ENCODE measurements at regions not wholly inside any gene's neighbourhood (a gene's known extent, or its start where the extent isn't known, plus 50 kb on each side); places are given as distances from the start of the nearest gene placed in this dataset.
"Not testable (repeated sequence)": the region's sequence is repeated elsewhere in the genome, so short reads cannot be mapped to it uniquely, and the experiment has no call there.

GRCh38 chr16:22572331-22573224, 61.9 kb downstream of the NPIPB5 start:
- DNase-seq = peak; percentile 43
- not testable (repeated sequence) for H3K9me2 ChIP-seq (replicated peaks; ENCODE audit: insufficient read depth, low read length); H3K4me3 ChIP-seq (ENCODE audit: low read length); H3K4me2 ChIP-seq (ENCODE audit: low read depth, low read length, poor library complexity, severe bottlenecking); H3K27ac ChIP-seq (ENCODE audit: low read length); H3K9me3 ChIP-seq (ENCODE audit: low read length); H3K9ac ChIP-seq (ENCODE audit: low read length); H3K4me1 ChIP-seq (ENCODE audit: low read length); H3K36me3 ChIP-seq (ENCODE audit: insufficient read depth, low read length); H3K79me2 ChIP-seq (ENCODE audit: low read length); H2AFZ ChIP-seq (ENCODE audit: low read length); H3K27me3 ChIP-seq (ENCODE audit: low read length); H4K20me1 ChIP-seq (ENCODE audit: insufficient read depth, low read depth, low read length)

- not testable (repeated sequence) for H3K27me3 ChIP-seq (ENCODE audit: low read length); H3K9me2 ChIP-seq (replicated peaks; ENCODE audit: insufficient read depth, low read length); H3K9ac ChIP-seq (ENCODE audit: low read length); H3K9me3 ChIP-seq (ENCODE audit: low read length); H3K36me3 ChIP-seq (ENCODE audit: insufficient read depth, low read length); H3K79me2 ChIP-seq (ENCODE audit: low read length); H3K4me1 ChIP-seq (ENCODE audit: low read length); DNase-seq; H3K4me3 ChIP-seq (ENCODE audit: low read length); H4K20me1 ChIP-seq (ENCODE audit: insufficient read depth, low read depth, low read length); H2AFZ ChIP-seq (ENCODE audit: low read length); H3K27ac ChIP-seq (ENCODE audit: low read length); H3K4me2 ChIP-seq (ENCODE audit: low read depth, low read length, poor library complexity, severe bottlenecking)
Observed at GRCh38 chr16:22573225-22573530, 62.5 kb downstream of the NPIPB5 start.

GRCh38 chr16:22576506-22576905, 65.8 kb downstream of the NPIPB5 start:
- not testable (repeated sequence) for H3K79me2 ChIP-seq (ENCODE audit: low read length); H3K4me2 ChIP-seq (ENCODE audit: low read depth, low read length, poor library complexity, severe bottlenecking); H3K9ac ChIP-seq (ENCODE audit: low read length); H3K36me3 ChIP-seq (ENCODE audit: insufficient read depth, low read length); H3K4me1 ChIP-seq (ENCODE audit: low read length); H3K9me2 ChIP-seq (replicated peaks; ENCODE audit: insufficient read depth, low read length); H3K27ac ChIP-seq (ENCODE audit: low read length); H3K27me3 ChIP-seq (ENCODE audit: low read length); H3K9me3 ChIP-seq (ENCODE audit: low read length); H2AFZ ChIP-seq (ENCODE audit: low read length); H3K4me3 ChIP-seq (ENCODE audit: low read length); H4K20me1 ChIP-seq (ENCODE audit: insufficient read depth, low read depth, low read length)
- peak; percentile 33 for DNase-seq

GRCh38 chr16:22583195-22583594, 72.5 kb downstream of the NPIPB5 start:
- not testable (repeated sequence) for H3K79me2 ChIP-seq (ENCODE audit: low read length); H3K36me3 ChIP-seq (ENCODE audit: insufficient read depth, low read length); H3K27ac ChIP-seq (ENCODE audit: low read length); H3K4me3 ChIP-seq (ENCODE audit: low read length); H3K4me2 ChIP-seq (ENCODE audit: low read depth, low read length, poor library complexity, severe bottlenecking); H4K20me1 ChIP-seq (ENCODE audit: insufficient read depth, low read depth, low read length); H3K4me1 ChIP-seq (ENCODE audit: low read length); H3K27me3 ChIP-seq (ENCODE audit: low read length); H2AFZ ChIP-seq (ENCODE audit: low read length); H3K9ac ChIP-seq (ENCODE audit: low read length); H3K9me3 ChIP-seq (ENCODE audit: low read length); H3K9me2 ChIP-seq (replicated peaks; ENCODE audit: insufficient read depth, low read length)
- DNase-seq = peak; percentile 24

- H3K79me2 ChIP-seq (ENCODE audit: low read length); H3K9me3 ChIP-seq (ENCODE audit: low read length); H3K4me1 ChIP-seq (ENCODE audit: low read length); H3K27me3 ChIP-seq (ENCODE audit: low read length); DNase-seq; H3K9me2 ChIP-seq (replicated peaks; ENCODE audit: insufficient read depth, low read length); H3K4me2 ChIP-seq (ENCODE audit: low read depth, low read length, poor library complexity, severe bottlenecking); H3K36me3 ChIP-seq (ENCODE audit: insufficient read depth, low read length); H3K4me3 ChIP-seq (ENCODE audit: low read length); H3K27ac ChIP-seq (ENCODE audit: low read length); H2AFZ ChIP-seq (ENCODE audit: low read length); H3K9ac ChIP-seq (ENCODE audit: low read length); H4K20me1 ChIP-seq (ENCODE audit: insufficient read depth, low read depth, low read length): not testable (repeated sequence)
Observed at GRCh38 chr16:22584459-22584858, 73.8 kb downstream of the NPIPB5 start.

- H3K9ac ChIP-seq (ENCODE audit: low read length); H3K4me2 ChIP-seq (ENCODE audit: low read depth, low read length, poor library complexity, severe bottlenecking); H3K79me2 ChIP-seq (ENCODE audit: low read length); H3K36me3 ChIP-seq (ENCODE audit: insufficient read depth, low read length); H3K4me3 ChIP-seq (ENCODE audit: low read length); H3K9me3 ChIP-seq (ENCODE audit: low read length); H4K20me1 ChIP-seq (ENCODE audit: insufficient read depth, low read depth, low read length); H3K4me1 ChIP-seq (ENCODE audit: low read length); H3K9me2 ChIP-seq (replicated peaks; ENCODE audit: insufficient read depth, low read length); H3K27ac ChIP-seq (ENCODE audit: low read length); H2AFZ ChIP-seq (ENCODE audit: low read length); H3K27me3 ChIP-seq (ENCODE audit: low read length); DNase-seq: not testable (repeated sequence)
Observed at GRCh38 chr16:22584941-22585340, 74.2 kb downstream of the NPIPB5 start.

GRCh38 chr16:22585431-22585830, 74.7 kb downstream of the NPIPB5 start:
- not testable (repeated sequence) for H3K36me3 ChIP-seq (ENCODE audit: insufficient read depth, low read length); H3K4me1 ChIP-seq (ENCODE audit: low read length); H2AFZ ChIP-seq (ENCODE audit: low read length); H3K27ac ChIP-seq (ENCODE audit: low read length); H3K9ac ChIP-seq (ENCODE audit: low read length); H3K9me3 ChIP-seq (ENCODE audit: low read length); H3K4me3 ChIP-seq (ENCODE audit: low read length); H3K4me2 ChIP-seq (ENCODE audit: low read depth, low read length, poor library complexity, severe bottlenecking); H3K9me2 ChIP-seq (replicated peaks; ENCODE audit: insufficient read depth, low read length); H3K27me3 ChIP-seq (ENCODE audit: low read length); H4K20me1 ChIP-seq (ENCODE audit: insufficient read depth, low read depth, low read length); H3K79me2 ChIP-seq (ENCODE audit: low read length)
- peak; percentile 14 for DNase-seq

- H3K27ac ChIP-seq (ENCODE audit: low read length); H3K4me3 ChIP-seq (ENCODE audit: low read length); H2AFZ ChIP-seq (ENCODE audit: low read length); H3K9me2 ChIP-seq (replicated peaks; ENCODE audit: insufficient read depth, low read length); H3K4me2 ChIP-seq (ENCODE audit: low read depth, low read length, poor library complexity, severe bottlenecking); H3K36me3 ChIP-seq (ENCODE audit: insufficient read depth, low read length); DNase-seq; H3K4me1 ChIP-seq (ENCODE audit: low read length); H3K9ac ChIP-seq (ENCODE audit: low read length); H3K79me2 ChIP-seq (ENCODE audit: low read length); H4K20me1 ChIP-seq (ENCODE audit: insufficient read depth, low read depth, low read length); H3K9me3 ChIP-seq (ENCODE audit: low read length); H3K27me3 ChIP-seq (ENCODE audit: low read length): not testable (repeated sequence)
Observed at GRCh38 chr16:22586732-22587131, 76.0 kb downstream of the NPIPB5 start.

- H3K9me2 ChIP-seq (replicated peaks; ENCODE audit: insufficient read depth, low read length); H3K4me3 ChIP-seq (ENCODE audit: low read length); H3K27me3 ChIP-seq (ENCODE audit: low read length); H4K20me1 ChIP-seq (ENCODE audit: insufficient read depth, low read depth, low read length); H3K27ac ChIP-seq (ENCODE audit: low read length); H3K4me1 ChIP-seq (ENCODE audit: low read length); H3K9me3 ChIP-seq (ENCODE audit: low read length); H3K79me2 ChIP-seq (ENCODE audit: low read length); H3K4me2 ChIP-seq (ENCODE audit: low read depth, low read length, poor library complexity, severe bottlenecking); H2AFZ ChIP-seq (ENCODE audit: low read length); H3K9ac ChIP-seq (ENCODE audit: low read length); H3K36me3 ChIP-seq (ENCODE audit: insufficient read depth, low read length): not testable (repeated sequence)
- peak; percentile 23 for DNase-seq
Observed at GRCh38 chr16:22589757-22590156, 79.1 kb downstream of the NPIPB5 start.

All from Karpas-422 (cell line).